Motor neuron (in vitro differentiated cells): ENCODE measurements at regions not wholly inside any gene's neighbourhood (a gene's known extent, or its start where the extent isn't known, plus 50 kb on each side); places are given as distances from the start of the nearest gene placed in this dataset.
"Not testable (repeated sequence)": the region's sequence is repeated elsewhere in the genome, so short reads cannot be mapped to it uniquely, and the experiment has no call there.

Source experiments
- ATAC-seq, 8 experiments: fragments of 200-7000 bp; cut with Tn5 transposase; replicated peaks in 6 of 8; 2 replicates each; pipeline ENCODE4 v1.8.0; 2021; ENCODE audit warnings: mild to moderate bottlenecking in 8 of 8, moderate library complexity in 8 of 8
- H3K27ac ChIP-seq, 2 donors: fragments of 250-450 bp; sonication (Bioruptor Pico); 2 replicates each; pipeline ENCODE4 v1.9.0; 2021; ENCODE audit warnings: antibody characterized with exemption in 2 of 2, mild to moderate bottlenecking in 2 of 2, moderate library complexity in 1 of 2
- H3K4me1 ChIP-seq, 2 donors: fragments of 250-450 bp; sonication (Bioruptor Pico); replicated peaks in 1 of 2; 2 replicates each; pipeline ENCODE4 v1.6.1; 2021; ENCODE audit warnings: antibody characterized with exemption in 2 of 2, mild to moderate bottlenecking in 2 of 2, moderate library complexity in 1 of 2
- H3K4me3 ChIP-seq, 5 donors: fragments of 250-450 bp; sonication (Bioruptor Pico); 2 replicates each; pipeline ENCODE4 v1.9.0; 2021; ENCODE audit warnings: antibody characterized with exemption in 5 of 5, mild to moderate bottlenecking in 5 of 5, moderate library complexity in 4 of 5
- WGBS, 10 experiments: fragments of 450-650 bp; shearing (Covaris generic); methylation state at CpG; one replicate each; pipeline ENCODE4 v1.0.0; 2022; 5-methylcytosine and 5-hydroxymethylcytosine counted together
- in situ Hi-C, 9 experiments: fragments of 400-800 bp; cut with MboI; loops; one replicate each; pipeline ENCODE4 v1.15.0; 2021; ENCODE audit warnings: low sequenced_read_pairs in 9 of 9, low pct_unique_long_range_greater_than_20kb in 2 of 9; ENCODE audit not compliant: unreplicated experiment in 9 of 9

GRCh38 chr6:48613231-48613949 lies 502.4 kb upstream of the PTCHD4 start:
- Histone ChIP-seq H3K4me1 (peaks cover 0 to 4% of the 10 kb centered on the region in 2 donors), H3K27ac (no peak overlapping the region), H3K4me3 (no peak overlapping the region)
- in situ Hi-C loops = no loop called here
- WGBS, 10 experiments = 0 to 91% (median 66%) methylated on average over 2 to 5 of the region's 5 CpGs
- no peak for ATAC-seq

- no peak overlapping the region for H3K4me3 ChIP-seq
- in situ Hi-C loops = no loop called here
- WGBS, 10 experiments = 34 to 100% (median 68%) methylated on average over 2 to 3 of the region's 3 CpGs
- peak in 1 of 8 experiments; percentile 12 for ATAC-seq
- H3K4me1 ChIP-seq = peaks cover 0 to 4% of the 10 kb centered on the region in 2 donors
- H3K27ac ChIP-seq = no peak overlapping the region
Observed at GRCh38 chr6:48611332-48611731, 500.3 kb upstream of the PTCHD4 start.

GRCh38 chr6:48610846-48611245 lies 499.8 kb upstream of the PTCHD4 start:
- Histone ChIP-seq H3K4me1 (no peaks in the 10 kb centered on the region), H3K27ac (no peak overlapping the region), H3K4me3 (no peak overlapping the region)
- WGBS, 10 experiments = 0 to 100% (median 100%) methylated on average over 1 of the region's 1 CpG; no CpG with 5 or more reads in 3 of the 10 experiments
- ATAC-seq = no peak
- in situ Hi-C loops = no loop called here

- no peak for ATAC-seq
- Histone ChIP-seq H3K4me1 (peaks cover 0 to 3% of the 10 kb centered on the region in 2 donors), H3K27ac (no peak overlapping the region), H3K4me3 (no peak overlapping the region)
- in situ Hi-C loops = no loop called here
Observed at GRCh38 chr6:48606618-48607017, 495.6 kb upstream of the PTCHD4 start.

GRCh38 chr6:48597951-48598350 lies 487.0 kb upstream of the PTCHD4 start:
- Histone ChIP-seq H3K27ac (no peak overlapping the region), H3K4me1 (no peaks in the 10 kb centered on the region), H3K4me3 (no peak overlapping the region)
- ATAC-seq = no peak
- in situ Hi-C loops = no loop called here
- WGBS, 10 experiments = 0 to 91% (median 60%) methylated on average over 1 to 3 of the region's 3 CpGs; no CpG with 5 or more reads in 1 of the 10 experiments

- no peaks in the 10 kb centered on the region for H3K4me1 ChIP-seq
- no peak overlapping the region for H3K4me3 ChIP-seq
- peak in 4 of 8 experiments; percentile 10 to 81 (median 66) for ATAC-seq
- H3K27ac ChIP-seq = no peak overlapping the region
- in situ Hi-C loops = no loop called here
Observed at GRCh38 chr6:48596830-48597229, 485.8 kb upstream of the PTCHD4 start.

GRCh38 chr6:48591158-48591557 lies 480.2 kb upstream of the PTCHD4 start:
- ATAC-seq, H3K4me3 ChIP-seq, in situ Hi-C loops, H3K4me1 ChIP-seq, H3K27ac ChIP-seq: not testable (repeated sequence)

- no peak overlapping the region for H3K27ac ChIP-seq
- 25 to 89% (median 72%) methylated on average over 1 of the region's 1 CpG; no CpG with 5 or more reads in 4 of the 10 experiments for WGBS, 10 experiments
- no peak overlapping the region for H3K4me3 ChIP-seq
- in situ Hi-C loops = no loop called here
- ATAC-seq = no peak
- peaks cover 0 to 4% of the 10 kb centered on the region in 2 donors for H3K4me1 ChIP-seq
Observed at GRCh38 chr6:48584846-48585245, 473.8 kb upstream of the PTCHD4 start.

- no peak for ATAC-seq
- H3K4me3 ChIP-seq = no peak overlapping the region
- in situ Hi-C loops = no loop called here
- WGBS, 10 experiments = 8 to 100% (median 84%) methylated on average over 1 to 3 of the region's 3 CpGs
- H3K27ac ChIP-seq = no peak overlapping the region
- H3K4me1 ChIP-seq = peaks cover 0 to 4% of the 10 kb centered on the region in 2 donors
Observed at GRCh38 chr6:48570656-48571055, 459.7 kb upstream of the PTCHD4 start.

GRCh38 chr6:48568856-48569255 lies 457.9 kb upstream of the PTCHD4 start:
- peaks cover 0 to 4% of the 10 kb centered on the region in 2 donors for H3K4me1 ChIP-seq
- H3K27ac ChIP-seq = no peak overlapping the region
- no peak for ATAC-seq
- no peak overlapping the region for H3K4me3 ChIP-seq
- in situ Hi-C loops = no loop called here
- WGBS, 10 experiments = 0 to 89% (median 74%) methylated on average over 1 to 2 of the region's 2 CpGs; no CpG with 5 or more reads in 4 of the 10 experiments

- peak in 2 of 8 experiments; percentile 11 to 50 for ATAC-seq
- in situ Hi-C loops = no loop called here
- no peak overlapping the region for H3K27ac ChIP-seq
- H3K4me3 ChIP-seq = no peak overlapping the region
- peaks cover 0 to 4% of the 10 kb centered on the region in 2 donors for H3K4me1 ChIP-seq
Observed at GRCh38 chr6:48567016-48567415, 456.0 kb upstream of the PTCHD4 start.

GRCh38 chr6:48564036-48564820 lies 453.2 kb upstream of the PTCHD4 start:
- in situ Hi-C loops = no loop called here
- no peak for ATAC-seq
- WGBS, 10 experiments = 8 to 75% (median 49%) methylated on average over 1 to 3 of the region's 3 CpGs; no CpG with 5 or more reads in 3 of the 10 experiments
- H3K4me3 ChIP-seq = no peak overlapping the region
- peaks cover 0 to 4% of the 10 kb centered on the region in 2 donors for H3K4me1 ChIP-seq
- no peak overlapping the region for H3K27ac ChIP-seq

- Histone ChIP-seq H3K27ac (no peak overlapping the region), H3K4me3 (no peak overlapping the region), H3K4me1 (peaks cover 0 to 4% of the 10 kb centered on the region in 2 donors)
- ATAC-seq = peak in 3 of 8 experiments; percentile 17 to 54 (median 30)
- 80 to 100% (median 83%) methylated on average over 1 of the region's 1 CpG; no CpG with 5 or more reads in 7 of the 10 experiments for WGBS, 10 experiments
- in situ Hi-C loops = no loop called here
Observed at GRCh38 chr6:48563433-48563832, 452.4 kb upstream of the PTCHD4 start.
